ENCODE measurements at regions not wholly inside any gene's neighbourhood (a gene's known extent, or its start where the extent isn't known, plus 50 kb on each side); places are given as distances from the start of the nearest gene placed in this dataset.

GRCh38 chr11:30705913-30706675 lies 119.9 kb upstream of the MPPED2 start:
- Histone ChIP-seq H3K4me1 (no peaks in the 10 kb centered on the region), H3K36me3 (no peaks in the 10 kb centered on the region), H3K27ac (no peak overlapping the region), H3K4me3 (no peak overlapping the region), H3K9me3 (no peaks in the 10 kb centered on the region), H3K27me3 (no peaks in the 10 kb centered on the region)
- ATAC-seq (no peak), DNase-seq (no peak)
- intact Hi-C loops (cut with DNase I), result no loop called here
- TF ChIP-seq CTCF (IDR thresholded peaks at IDR 0.05), result no peak

- intact Hi-C loops (cut with DNase I), result no loop called here
- Histone ChIP-seq H3K36me3 (no peaks in the 10 kb centered on the region), H3K4me1 (no peaks in the 10 kb centered on the region), H3K9me3 (no peaks in the 10 kb centered on the region), H3K4me3 (no peak overlapping the region), H3K27me3 (no peaks in the 10 kb centered on the region), H3K27ac (no peak overlapping the region)
- no peak for DNase-seq
- no peak for ATAC-seq
- no peak for TF ChIP-seq CTCF (IDR thresholded peaks at IDR 0.05)
These were observed 112.3 kb upstream of the MPPED2 start for GRCh38 chr11:30698425-30698824.

GRCh38 chr11:30697032-30697431 lies 110.9 kb upstream of the MPPED2 start:
- no peak overlapping the region for H3K4me3 ChIP-seq
- H3K9me3 ChIP-seq, result no peaks in the 10 kb centered on the region
- ATAC-seq (no peak), DNase-seq (no peak)
- H3K27me3 ChIP-seq, result no peaks in the 10 kb centered on the region
- H3K27ac ChIP-seq, result no peak overlapping the region
- H3K4me1 ChIP-seq, result no peaks in the 10 kb centered on the region
- TF ChIP-seq CTCF (IDR thresholded peaks at IDR 0.05), result no peak
- intact Hi-C loops (cut with DNase I), result no loop called here
- no peaks in the 10 kb centered on the region for H3K36me3 ChIP-seq

GRCh38 chr11:30684772-30685171 lies 98.6 kb upstream of the MPPED2 start:
- DNase-seq (no peak), ATAC-seq (no peak)
- Histone ChIP-seq H3K4me3 (no peak overlapping the region), H3K27me3 (no peaks in the 10 kb centered on the region), H3K36me3 (no peaks in the 10 kb centered on the region), H3K27ac (no peak overlapping the region), H3K4me1 (no peaks in the 10 kb centered on the region), H3K9me3 (peaks cover 0 to 4% of the 10 kb centered on the region in 2 donors)
- intact Hi-C loops (cut with DNase I), result no loop called here
- TF ChIP-seq CTCF (IDR thresholded peaks at IDR 0.05), result no peak

- H3K27ac ChIP-seq, result no peak overlapping the region
- intact Hi-C loops (cut with DNase I), result no loop called here
- DNase-seq, result no peak
- no peak for ATAC-seq
- H3K27me3 ChIP-seq, result no peaks in the 10 kb centered on the region
- H3K36me3 ChIP-seq, result no peaks in the 10 kb centered on the region
- peaks cover 0 to 7% of the 10 kb centered on the region in 2 donors for H3K9me3 ChIP-seq
- H3K4me1 ChIP-seq, result no peaks in the 10 kb centered on the region
- H3K4me3 ChIP-seq, result no peak overlapping the region
- no peak for TF ChIP-seq CTCF (IDR thresholded peaks at IDR 0.05)
These were observed 97.0 kb upstream of the MPPED2 start for GRCh38 chr11:30683176-30683575.

All from left lung (tissue), 4 donors.